Stimulated activated naive B cell treated with anti-CD40 and anti-IgM and Interleukin-4, amounts not matched to agents 10 μg/mL and 1 μg/mL and 100 μg/mL, for 72 hours (primary cell): ENCODE measurements at regions not wholly inside any gene's neighbourhood (a gene's known extent, or its start where the extent isn't known, plus 50 kb on each side); places are given as distances from the start of the nearest gene placed in this dataset.

Experiments
- ATAC-seq, 2 donors: fragments of 150-1000 bp; cut with Tn5 transposase; replicated peaks; 2 replicates each; pipeline ENCODE4 v1.10.0; 2021; ENCODE audit warnings: moderate library complexity in 1 of 2
- DNase-seq: peaks from one replicate; pipeline ENCODE4 v3.0.0; 2021
- H3K27ac Mint-ChIP-seq: one replicate; pipeline ENCODE4 v1.8.0; 2022; ENCODE audit warnings: mild to moderate bottlenecking, mixed read lengths
- H3K27me3 Mint-ChIP-seq, 2 donors: one replicate each; pipeline ENCODE4 v1.8.0; 2022; ENCODE audit warnings: mixed read lengths in 2 of 2
- H3K36me3 Mint-ChIP-seq, 2 donors: one replicate each; pipeline ENCODE4 v1.8.0; 2022; ENCODE audit warnings: mixed read lengths in 2 of 2, mild to moderate bottlenecking in 1 of 2
- H3K4me1 Mint-ChIP-seq, 2 donors: one replicate each; pipeline ENCODE4 v1.8.0; 2022; ENCODE audit warnings: mixed read lengths in 2 of 2, mild to moderate bottlenecking in 1 of 2
- H3K4me3 Mint-ChIP-seq, 2 donors: one replicate each; pipeline ENCODE4 v1.8.0; 2022; ENCODE audit warnings: mild to moderate bottlenecking in 2 of 2, mixed read lengths in 2 of 2, moderate library complexity in 1 of 2
- H3K9me3 Mint-ChIP-seq, 2 donors: one replicate each; pipeline ENCODE4 v1.8.0; 2022; ENCODE audit warnings: mixed read lengths in 2 of 2, mild to moderate bottlenecking in 1 of 2

DNA sequence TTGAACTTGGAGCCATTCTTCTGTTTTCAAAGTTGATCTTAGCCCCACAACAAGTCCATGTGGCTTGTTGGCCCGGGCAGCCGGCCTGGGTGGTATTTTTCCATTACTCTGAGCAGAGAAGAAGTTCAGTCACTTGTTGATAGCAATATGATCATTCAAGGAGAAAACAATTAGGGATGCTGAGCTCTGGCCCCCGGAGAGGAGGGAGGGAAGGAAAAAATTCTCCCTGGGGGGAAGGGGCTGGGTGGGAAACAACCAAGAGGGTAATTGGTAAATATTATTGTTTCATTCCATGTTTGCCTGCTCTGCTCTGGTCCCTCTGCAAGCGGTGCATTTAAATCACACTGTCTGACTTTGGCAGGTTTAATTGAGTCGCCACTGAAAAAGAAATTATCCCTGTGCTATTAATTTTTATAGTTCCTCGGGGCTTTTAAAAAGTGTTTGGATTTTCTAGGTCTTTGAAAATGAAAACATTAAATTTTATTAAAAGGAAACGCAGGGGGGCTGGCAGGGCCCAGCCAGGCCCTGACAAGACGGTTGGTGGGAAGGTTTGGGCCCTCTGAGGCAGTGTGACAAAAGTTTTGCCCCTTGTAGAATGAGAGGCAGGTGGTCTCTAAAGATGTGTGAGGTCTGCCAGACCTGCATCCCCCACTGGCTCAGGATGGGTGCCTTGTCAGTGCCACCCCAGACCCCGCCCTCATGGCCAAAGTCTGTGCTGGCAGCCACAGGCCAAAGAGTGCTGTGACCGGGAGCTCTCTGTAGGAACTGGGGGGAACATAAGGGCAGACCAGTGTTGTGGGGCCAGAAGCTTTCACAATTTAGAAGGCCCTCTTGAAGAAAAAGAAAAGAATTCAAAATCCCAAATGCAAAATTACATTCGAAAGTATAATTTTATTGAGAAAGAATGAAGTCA lies 52.5 kb upstream of the SLC14A2 start:
- no peak for DNase-seq
- Mint-ChIP-seq H3K4me1 (no peaks in the 10 kb centered on the region), H3K36me3 (no peaks in the 10 kb centered on the region), H3K27me3 (peaks cover 0 to 5% of the 10 kb centered on the region in 2 donors), H3K4me3 (no peak overlapping the region), H3K27ac (no peak overlapping the region), H3K9me3 (no peaks in the 10 kb centered on the region)
- ATAC-seq: no peak

DNA sequence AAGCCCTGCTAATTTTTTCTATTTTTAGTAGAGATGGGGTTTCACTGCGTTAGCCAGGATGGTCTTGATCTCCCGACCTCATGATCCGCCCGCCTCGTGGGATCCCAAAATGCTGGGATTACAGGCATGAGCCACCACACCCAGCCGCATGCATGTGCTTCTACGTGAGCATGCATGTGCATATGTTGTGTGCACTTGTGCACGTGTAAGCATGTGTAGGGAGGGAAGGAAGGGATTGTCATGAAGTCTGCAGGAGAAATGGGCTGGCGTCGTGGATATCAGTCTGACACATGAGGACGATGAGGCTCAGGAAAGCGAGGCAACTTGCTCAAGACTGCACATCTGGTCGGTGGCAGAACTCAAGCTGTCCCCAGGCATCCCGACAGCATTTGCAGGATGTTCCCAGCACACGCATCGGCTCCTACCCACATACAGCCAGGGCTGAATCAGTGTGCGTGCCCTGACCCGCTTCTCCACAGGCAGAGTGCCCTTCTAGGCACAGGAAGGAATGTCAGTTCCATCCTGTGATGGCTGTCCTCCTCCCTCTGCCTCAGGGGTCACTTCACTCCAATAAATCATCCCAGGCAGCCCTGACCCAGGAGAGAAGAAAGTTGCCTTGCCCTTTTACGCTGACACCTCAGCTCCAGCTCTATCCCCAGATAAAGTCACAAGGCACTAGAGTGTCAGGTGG lies 49.9 kb upstream of the SLC14A2 start:
- no peak for DNase-seq
- no peak for ATAC-seq
- Mint-ChIP-seq H3K9me3 (peaks cover 0 to 2% of the 10 kb centered on the region in 2 donors), H3K27me3 (peaks cover 6 to 8% of the 10 kb centered on the region in 2 donors), H3K27ac (no peak overlapping the region), H3K36me3 (no peaks in the 10 kb centered on the region), H3K4me3 (no peak overlapping the region), H3K4me1 (no peaks in the 10 kb centered on the region)
